Amygdala (tissue), 56 donors: ENCODE measurements at regions not wholly inside any gene's neighbourhood (a gene's known extent, or its start where the extent isn't known, plus 50 kb on each side); places are given as distances from the start of the nearest gene placed in this dataset.
"Not testable (repeated sequence)": the region's sequence is repeated elsewhere in the genome, so short reads cannot be mapped to it uniquely, and the experiment has no call there.

Experiments used
- DNase-seq, 56 donors: peaks; one replicate each; lab custom pipeline; 2025; lab: John Stamatoyannopoulos, UW

- no peak for DNase-seq
Measured at GRCh38 chr6:85041376-85041775, 277.0 kb upstream of the TBX18 start.

GRCh38 chr6:85037221-85037620, 272.8 kb upstream of the TBX18 start:
- DNase-seq = no peak

- no peak for DNase-seq
Measured at GRCh38 chr6:85035766-85036165, 271.4 kb upstream of the TBX18 start.

GRCh38 chr6:85033547-85033946, 269.1 kb upstream of the TBX18 start:
- no peak for DNase-seq

- no peak for DNase-seq
Measured at GRCh38 chr6:85026021-85026420, 261.6 kb upstream of the TBX18 start.

GRCh38 chr6:85023721-85024120, 259.3 kb upstream of the TBX18 start:
- no peak for DNase-seq

GRCh38 chr6:85017352-85017751, 253.0 kb upstream of the TBX18 start:
- DNase-seq = no peak

GRCh38 chr6:85016726-85017125, 252.3 kb upstream of the TBX18 start:
- no peak for DNase-seq

- peak in 11 of 56 donors; percentile 0 to 6 (median 2) for DNase-seq
Measured at GRCh38 chr6:85015396-85015990, 251.1 kb upstream of the TBX18 start.

GRCh38 chr6:85010865-85011264, 246.5 kb upstream of the TBX18 start:
- DNase-seq = no peak

- no peak for DNase-seq
Measured at GRCh38 chr6:85008296-85009009, 244.1 kb upstream of the TBX18 start.

- DNase-seq = no peak
Measured at GRCh38 chr6:85006362-85006761, 242.0 kb upstream of the TBX18 start.

- no peak for DNase-seq
Measured at GRCh38 chr6:85005494-85005893, 241.1 kb upstream of the TBX18 start.

- DNase-seq = no peak
Measured at GRCh38 chr6:85004361-85004995, 240.1 kb upstream of the TBX18 start.

GRCh38 chr6:85002847-85003246, 238.4 kb upstream of the TBX18 start:
- DNase-seq = no peak

- no peak for DNase-seq
Measured at GRCh38 chr6:85000001-85000400, 235.6 kb upstream of the TBX18 start.

GRCh38 chr6:84998223-84998622, 233.8 kb upstream of the TBX18 start:
- no peak for DNase-seq

GRCh38 chr6:84988766-84989165, 224.4 kb upstream of the TBX18 start:
- not testable (repeated sequence) for DNase-seq

- not testable (repeated sequence) for DNase-seq
Measured at GRCh38 chr6:84985490-84985889, 221.1 kb upstream of the TBX18 start.

- no peak for DNase-seq
Measured at GRCh38 chr6:84979541-84979940, 215.1 kb upstream of the TBX18 start.

GRCh38 chr6:84977363-84977705, 212.9 kb upstream of the TBX18 start:
- no peak for DNase-seq
